ENCODE measurements at regions not wholly inside any gene's neighbourhood (a gene's known extent, or its start where the extent isn't known, plus 50 kb on each side); places are given as distances from the start of the nearest gene placed in this dataset.

- TF ChIP-seq POLR2A (IDR thresholded peaks at IDR 0.05; ENCODE audit: low read depth, low read length) = no peak
- no peak for DNase-seq (ENCODE audit: insufficient read length, low spot score)
Observed at GRCh38 chr9:87127978-87128614, 180.8 kb upstream of the GAS1 start.

DNA sequence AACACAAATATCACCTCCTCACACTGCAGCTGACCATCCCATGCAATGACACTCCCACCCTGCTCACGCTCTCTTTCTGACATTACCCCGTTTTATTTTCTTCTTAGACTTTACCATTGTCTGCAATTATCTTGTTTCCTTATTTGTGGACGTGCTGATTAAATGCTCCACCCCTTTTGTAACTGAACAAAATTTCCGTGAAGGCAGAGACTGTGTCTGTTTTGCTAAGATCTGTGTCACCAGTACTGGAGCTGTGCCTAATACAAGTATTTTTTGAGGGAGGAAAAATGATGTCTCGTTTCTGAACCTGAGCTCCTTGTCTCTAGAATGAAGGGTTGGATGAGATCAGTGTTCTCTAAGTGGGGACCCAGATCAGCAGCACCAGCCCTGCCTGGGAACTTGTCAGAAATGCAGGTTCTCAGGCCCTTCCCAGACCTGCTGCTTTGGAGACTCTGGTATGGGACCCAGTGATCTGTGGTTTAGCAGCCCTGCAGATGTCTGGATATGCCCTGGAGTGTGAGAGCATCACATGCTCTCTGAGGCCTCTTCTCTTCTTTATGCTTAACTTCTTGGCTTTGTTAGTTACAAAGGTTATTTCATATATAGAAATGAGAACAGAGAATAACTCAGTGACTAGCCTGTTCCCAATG, 181.7 kb upstream of the GAS1 start:
- DNase-seq (ENCODE audit: insufficient read length, low spot score) (no peak), FAIRE-seq (no peak)
- no peak for TF ChIP-seq POLR2A (IDR thresholded peaks at IDR 0.05; ENCODE audit: low read depth, low read length)

More at GRCh38 chr9:87127978-87128614, 180.8 kb upstream of the GAS1 start:
- FAIRE-seq = no peak

DNA sequence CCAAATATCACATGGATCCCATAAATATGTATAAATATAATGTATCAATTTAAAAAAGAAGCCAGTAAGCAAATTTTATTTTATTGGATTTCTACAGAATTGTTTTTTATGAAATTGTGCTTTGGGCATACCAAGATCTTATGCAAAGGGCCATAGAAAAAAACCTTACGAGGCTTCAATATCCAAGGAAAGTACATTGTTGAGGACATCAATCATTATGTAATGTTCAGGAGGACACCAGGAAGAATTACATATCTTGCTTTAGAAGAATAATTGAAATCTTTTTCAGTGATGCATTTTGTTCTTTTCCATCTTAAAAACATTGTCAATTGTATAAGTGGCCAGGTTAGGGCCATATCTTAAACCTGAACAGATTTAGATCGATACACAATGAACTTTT, 187.8 kb upstream of the GAS1 start:
- no peak for TF ChIP-seq POLR2A (IDR thresholded peaks at IDR 0.05; ENCODE audit: low read depth, low read length)
- FAIRE-seq (no peak), DNase-seq (ENCODE audit: insufficient read length, low spot score) (no peak)

- TF ChIP-seq POLR2A (IDR thresholded peaks at IDR 0.05; ENCODE audit: low read depth, low read length) = no peak
- no peak for FAIRE-seq
- DNase-seq (ENCODE audit: insufficient read length, low spot score) = no peak
Observed at GRCh38 chr9:87137718-87138117, 190.4 kb upstream of the GAS1 start.

DNA sequence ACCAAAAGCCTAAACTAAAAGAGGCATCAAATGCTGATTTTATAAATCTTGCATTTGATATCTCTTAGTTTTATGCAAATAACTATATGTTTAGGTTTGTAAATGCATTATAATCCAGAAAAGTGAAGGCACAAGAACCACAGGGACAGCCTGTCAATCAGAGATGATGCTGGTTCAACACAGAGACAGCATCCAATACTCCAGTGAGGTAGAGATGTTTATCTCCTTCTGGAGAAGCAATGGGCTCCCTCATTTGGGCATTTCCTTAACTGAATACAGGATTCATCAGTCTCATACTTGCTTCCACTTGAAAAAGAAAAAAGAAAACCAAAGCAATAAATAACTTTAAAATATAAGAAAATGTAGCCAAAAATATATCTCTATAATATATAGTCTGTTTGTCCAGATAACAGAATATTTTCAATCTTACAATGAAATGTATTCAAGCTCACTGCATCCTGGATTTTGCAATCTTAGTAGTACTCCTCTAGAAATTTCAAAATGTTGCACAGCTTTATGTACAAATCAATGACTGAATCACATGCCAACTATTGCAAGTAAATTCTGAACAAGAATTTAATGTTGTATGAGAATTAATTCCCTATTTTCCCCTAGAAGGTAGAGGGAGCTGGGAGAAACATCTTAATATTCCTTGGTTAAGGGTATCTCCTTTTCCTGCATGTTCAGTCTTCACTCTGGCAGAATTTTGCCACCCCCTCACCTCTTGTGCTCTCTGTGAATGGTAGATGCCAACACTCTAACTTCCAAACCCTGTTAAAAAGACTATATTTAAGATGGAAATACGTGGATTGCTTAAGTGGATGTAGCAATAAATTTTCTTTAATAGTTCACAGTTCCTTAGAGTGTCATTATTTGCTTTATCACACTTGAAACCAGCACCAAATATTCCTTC, 191.1 kb upstream of the GAS1 start:
- FAIRE-seq = no peak
- DNase-seq (ENCODE audit: insufficient read length, low spot score) = no peak
- no peak for TF ChIP-seq POLR2A (IDR thresholded peaks at IDR 0.05; ENCODE audit: low read depth, low read length)

DNA sequence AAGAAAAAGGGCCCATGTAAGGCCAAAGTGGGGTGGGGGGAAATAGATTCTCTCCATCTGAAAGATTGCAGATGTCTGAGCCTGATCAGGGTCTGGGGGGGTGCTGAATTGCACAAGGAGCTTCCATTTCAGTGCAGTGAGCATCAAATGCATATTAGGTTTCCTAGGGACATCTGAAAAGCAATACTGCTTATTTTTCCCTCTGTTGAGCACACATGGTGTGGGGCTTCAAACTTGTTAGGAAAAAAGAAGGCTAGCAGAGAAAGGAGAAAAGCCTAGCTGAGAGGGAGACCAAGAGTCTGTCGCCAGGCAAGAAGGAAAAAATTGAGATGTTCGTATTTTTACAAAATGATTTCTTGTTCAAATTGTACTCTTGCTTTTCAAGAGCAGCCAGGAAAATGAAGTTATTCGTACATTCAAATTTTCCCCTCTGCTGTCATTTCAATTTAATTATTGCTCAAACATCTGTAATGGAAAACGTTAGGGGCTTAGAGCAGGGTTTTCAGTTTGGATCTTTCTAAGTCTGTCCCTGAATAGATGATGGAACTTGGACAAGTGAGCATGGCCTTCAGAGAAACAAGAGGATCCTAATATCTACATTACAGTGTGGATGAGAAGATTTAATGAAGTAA, 191.9 kb upstream of the GAS1 start:
- no peak for FAIRE-seq
- no peak for DNase-seq (ENCODE audit: insufficient read length, low spot score)
- TF ChIP-seq POLR2A (IDR thresholded peaks at IDR 0.05; ENCODE audit: low read depth, low read length) = no peak

GRCh38 chr9:87140142-87140541, 192.8 kb upstream of the GAS1 start:
- TF ChIP-seq POLR2A (IDR thresholded peaks at IDR 0.05; ENCODE audit: low read depth, low read length) = no peak
- no peak for DNase-seq (ENCODE audit: insufficient read length, low spot score)
- no peak for FAIRE-seq

DNA sequence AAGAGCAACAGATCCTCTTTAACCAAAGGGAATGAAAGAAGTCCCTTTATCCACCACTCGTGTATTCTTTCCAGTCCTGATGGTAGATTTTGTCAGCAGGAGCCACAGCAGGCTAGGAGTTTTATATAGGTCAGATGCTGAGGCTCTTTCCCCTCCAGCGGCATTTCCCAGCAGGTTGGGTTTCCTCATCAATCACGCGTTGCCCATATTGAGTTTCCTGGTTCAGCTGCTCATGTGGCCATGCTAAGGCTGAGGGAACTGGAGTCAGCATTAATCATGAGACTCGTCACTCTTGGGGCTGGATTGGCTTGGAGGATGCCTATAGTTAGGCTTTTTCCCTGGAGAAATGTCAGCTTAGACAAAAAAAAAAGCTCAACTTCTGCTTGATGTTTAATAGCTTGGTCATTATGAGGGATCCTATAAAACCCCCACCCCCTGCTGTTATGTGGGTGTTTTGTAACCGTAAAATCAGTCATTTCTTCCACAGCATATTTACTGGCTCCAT, 193.4 kb upstream of the GAS1 start:
- TF ChIP-seq POLR2A (IDR thresholded peaks at IDR 0.05; ENCODE audit: low read depth, low read length) = no peak
- FAIRE-seq = no peak
- no peak for DNase-seq (ENCODE audit: insufficient read length, low spot score)

- DNase-seq (ENCODE audit: insufficient read length, low spot score) = no peak
- TF ChIP-seq POLR2A (IDR thresholded peaks at IDR 0.05; ENCODE audit: low read depth, low read length) = no peak
- FAIRE-seq = no peak
Observed at GRCh38 chr9:87141124-87141523, 193.8 kb upstream of the GAS1 start.

DNA sequence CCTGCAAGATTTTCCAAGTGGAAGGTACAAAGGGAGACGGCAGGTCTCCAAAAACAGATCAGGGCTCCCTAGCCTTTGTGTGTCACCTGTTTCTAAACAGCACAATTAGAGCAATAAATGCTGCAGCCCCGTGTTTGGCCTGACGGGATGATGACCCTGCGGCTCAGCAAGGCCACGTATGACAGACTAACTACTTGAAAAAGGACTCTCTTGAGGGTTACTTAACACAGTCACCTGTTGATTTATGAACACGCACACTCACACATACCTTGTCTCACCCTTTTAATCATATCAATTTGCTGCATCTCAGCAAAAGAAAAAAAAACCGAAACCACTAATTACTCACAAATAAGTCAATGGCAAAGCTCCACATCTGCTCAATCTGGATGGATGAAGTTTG, 199.6 kb upstream of the GAS1 start:
- no peak for TF ChIP-seq POLR2A (IDR thresholded peaks at IDR 0.05; ENCODE audit: low read depth, low read length)
- DNase-seq (ENCODE audit: insufficient read length, low spot score) (no peak), FAIRE-seq (no peak)

DNA sequence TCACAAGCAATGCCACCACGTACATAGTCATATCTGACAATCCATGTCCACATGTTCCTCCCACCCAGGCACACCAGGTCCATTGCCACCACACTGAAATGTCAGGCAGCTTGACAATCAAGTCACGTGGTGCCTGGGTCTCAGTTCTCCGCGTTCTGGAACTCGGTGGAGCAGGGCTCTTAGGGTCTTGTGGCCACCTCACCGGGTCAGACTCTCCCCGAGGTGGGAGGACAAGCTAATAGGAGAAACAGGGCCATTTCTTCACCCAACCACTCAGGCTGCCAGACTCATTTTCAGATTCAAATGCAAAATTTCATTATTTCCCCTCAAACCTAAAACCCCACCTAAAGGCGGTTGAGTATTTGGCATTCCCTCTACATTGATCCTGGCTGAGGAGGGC, 200.5 kb upstream of the GAS1 start:
- TF ChIP-seq POLR2A (IDR thresholded peaks at IDR 0.05; ENCODE audit: low read depth, low read length) = no peak
- DNase-seq (ENCODE audit: insufficient read length, low spot score) = no peak
- no peak for FAIRE-seq

- DNase-seq (ENCODE audit: insufficient read length, low spot score) (no peak), FAIRE-seq (no peak)
- TF ChIP-seq POLR2A (IDR thresholded peaks at IDR 0.05; ENCODE audit: low read depth, low read length) = no peak
Observed at GRCh38 chr9:87148331-87149104, 201.2 kb upstream of the GAS1 start.

DNA sequence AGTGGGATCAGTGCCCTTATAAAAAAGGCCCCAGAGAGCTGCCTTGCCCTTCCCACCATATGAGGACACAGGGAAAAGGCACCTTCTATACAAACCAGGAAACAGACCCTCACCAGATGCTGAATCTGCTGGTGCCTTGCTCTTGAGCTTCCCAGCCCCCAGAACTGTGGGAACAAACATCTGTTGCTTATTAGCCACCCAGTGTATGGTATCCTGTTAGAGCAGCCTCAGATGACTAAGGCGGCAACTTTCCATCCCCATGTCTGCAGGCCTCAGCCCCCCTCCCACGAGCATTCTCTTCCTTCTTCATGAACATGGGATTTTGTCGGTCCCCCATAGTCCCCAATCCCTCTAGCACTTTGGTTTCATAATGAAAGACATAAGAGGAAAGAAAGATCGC, 202.5 kb upstream of the GAS1 start:
- DNase-seq (ENCODE audit: insufficient read length, low spot score) (no peak), FAIRE-seq (no peak)
- no peak for TF ChIP-seq POLR2A (IDR thresholded peaks at IDR 0.05; ENCODE audit: low read depth, low read length)

Measured in H54 (cell line).